Testis (tissue), 2 donors: ENCODE measurements at regions not wholly inside any gene's neighbourhood (a gene's known extent, or its start where the extent isn't known, plus 50 kb on each side); places are given as distances from the start of the nearest gene placed in this dataset.
A peak's percentile ranks its signal among the peaks of the same experiment; 100 is the strongest.

Source experiments
- DNase-seq: peaks from one replicate; pipeline ENCODE4 v3.0.0-alpha.2; 2019
- H3K27ac ChIP-seq, 2 donors: fragments of 200-600 bp; sonication (generic); one replicate each; pipeline ENCODE4 v1.5.1; 2019
- H3K27me3 ChIP-seq: fragments of 200-600 bp; sonication (generic); one replicate; pipeline ENCODE4 v1.5.1; 2019
- H3K36me3 ChIP-seq: fragments of 200-600 bp; sonication (generic); one replicate; pipeline ENCODE4 v1.5.1; 2017; ENCODE audit warnings: low read depth; ENCODE audit errors: missing control alignments
- H3K4me1 ChIP-seq: fragments of 200-600 bp; sonication (generic); one replicate; pipeline ENCODE4 v1.5.1; 2019
- H3K4me3 ChIP-seq, 2 donors: fragments of 200-600 bp; sonication (generic); one replicate each; pipeline ENCODE4 v1.5.1; 2017 to 2019
- H3K9me3 ChIP-seq: fragments of 200-600 bp; sonication (generic); one replicate; pipeline ENCODE4 v1.5.1; 2017
- POLR2A ChIP-seq: fragments of 450-650 bp; IDR thresholded peaks from one replicate; pipeline ENCODE4 v1.6.1; 2017; ENCODE audit warnings: antibody characterized with exemption, mild to moderate bottlenecking, moderate library complexity
- WGBS, 2 donors: methylation state at CpG; one replicate each; pipeline ENCODE4 v1.1.5; 2018; 5-methylcytosine and 5-hydroxymethylcytosine counted together
- intact Hi-C: fragments of 100-400 bp; cut with DNase I; formaldehyde crosslinking; loops from one replicate; pipeline ENCODE4 v1.15.1; 2023; ENCODE audit warnings: low total_unique reads
- TF ChIP-seq, protein P1 (sequence below), 3 experiments: fragments of 450-650 bp in 2 of 3; fragments of 200-600 bp in 1 of 3; sonication (generic) in 1 of 3; IDR thresholded peaks; one replicate each; pipeline ENCODE4 v1.5.1; 2016 to 2019; ENCODE audit warnings: antibody characterized with exemption in 3 of 3, mild to moderate bottlenecking in 2 of 3, moderate library complexity in 1 of 3

DNA sequence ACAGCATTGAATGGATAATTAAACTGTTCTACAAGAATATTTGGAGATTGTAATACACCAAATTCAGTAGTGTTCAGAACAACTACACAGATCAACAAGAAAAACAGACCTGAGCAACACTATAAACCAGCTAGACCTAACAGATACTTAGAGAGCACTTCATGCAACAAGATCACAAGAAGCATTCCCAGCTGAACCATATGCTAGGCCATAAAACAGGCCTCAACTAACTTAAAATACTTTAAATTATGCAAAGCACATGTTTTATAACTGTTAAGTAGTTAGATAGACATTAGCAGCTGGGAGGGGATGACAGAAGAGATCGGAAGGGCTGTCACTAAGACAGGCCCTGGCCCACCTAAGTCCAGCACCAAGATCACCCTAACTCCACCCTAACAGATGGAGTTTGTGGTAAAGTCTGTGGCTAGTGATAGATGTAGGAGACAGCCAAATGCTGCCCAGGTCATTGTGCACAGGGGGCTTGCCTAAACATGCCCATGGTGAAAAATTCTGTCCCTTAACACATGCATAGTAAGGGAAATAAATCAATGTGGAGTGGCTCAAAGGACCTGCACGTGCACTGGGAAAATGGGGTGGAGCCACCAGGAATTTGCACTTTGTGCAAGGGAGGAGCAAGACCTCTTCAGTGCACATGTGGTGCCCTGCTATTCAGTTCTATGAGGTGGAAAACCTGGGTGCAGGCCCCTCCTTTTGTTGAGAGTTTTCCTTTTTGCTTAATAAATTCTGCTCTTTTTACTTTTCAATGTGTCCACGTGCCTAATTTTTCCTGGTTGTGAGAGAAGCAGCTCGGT, 567.8 kb upstream of the NRG3 start:
- no peak overlapping the region for H3K4me3 ChIP-seq
- WGBS, 2 donors: 57 to 63% methylated on average over 4 of the region's 4 CpGs
- intact Hi-C loops: no loop called here
- H3K27ac ChIP-seq: no peak overlapping the region
- DNase-seq: no peak
- H3K4me1 ChIP-seq: no peaks in the 10 kb centered on the region
- no peaks in the 10 kb centered on the region for H3K9me3 ChIP-seq
- no peaks in the 10 kb centered on the region for H3K27me3 ChIP-seq
- TF ChIP-seq, protein P1, sequence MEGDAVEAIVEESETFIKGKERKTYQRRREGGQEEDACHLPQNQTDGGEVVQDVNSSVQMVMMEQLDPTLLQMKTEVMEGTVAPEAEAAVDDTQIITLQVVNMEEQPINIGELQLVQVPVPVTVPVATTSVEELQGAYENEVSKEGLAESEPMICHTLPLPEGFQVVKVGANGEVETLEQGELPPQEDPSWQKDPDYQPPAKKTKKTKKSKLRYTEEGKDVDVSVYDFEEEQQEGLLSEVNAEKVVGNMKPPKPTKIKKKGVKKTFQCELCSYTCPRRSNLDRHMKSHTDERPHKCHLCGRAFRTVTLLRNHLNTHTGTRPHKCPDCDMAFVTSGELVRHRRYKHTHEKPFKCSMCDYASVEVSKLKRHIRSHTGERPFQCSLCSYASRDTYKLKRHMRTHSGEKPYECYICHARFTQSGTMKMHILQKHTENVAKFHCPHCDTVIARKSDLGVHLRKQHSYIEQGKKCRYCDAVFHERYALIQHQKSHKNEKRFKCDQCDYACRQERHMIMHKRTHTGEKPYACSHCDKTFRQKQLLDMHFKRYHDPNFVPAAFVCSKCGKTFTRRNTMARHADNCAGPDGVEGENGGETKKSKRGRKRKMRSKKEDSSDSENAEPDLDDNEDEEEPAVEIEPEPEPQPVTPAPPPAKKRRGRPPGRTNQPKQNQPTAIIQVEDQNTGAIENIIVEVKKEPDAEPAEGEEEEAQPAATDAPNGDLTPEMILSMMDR (IDR thresholded peaks at IDR 0.05): no peak
- TF ChIP-seq POLR2A: no peak
- no peaks in the 10 kb centered on the region for H3K36me3 ChIP-seq

DNA sequence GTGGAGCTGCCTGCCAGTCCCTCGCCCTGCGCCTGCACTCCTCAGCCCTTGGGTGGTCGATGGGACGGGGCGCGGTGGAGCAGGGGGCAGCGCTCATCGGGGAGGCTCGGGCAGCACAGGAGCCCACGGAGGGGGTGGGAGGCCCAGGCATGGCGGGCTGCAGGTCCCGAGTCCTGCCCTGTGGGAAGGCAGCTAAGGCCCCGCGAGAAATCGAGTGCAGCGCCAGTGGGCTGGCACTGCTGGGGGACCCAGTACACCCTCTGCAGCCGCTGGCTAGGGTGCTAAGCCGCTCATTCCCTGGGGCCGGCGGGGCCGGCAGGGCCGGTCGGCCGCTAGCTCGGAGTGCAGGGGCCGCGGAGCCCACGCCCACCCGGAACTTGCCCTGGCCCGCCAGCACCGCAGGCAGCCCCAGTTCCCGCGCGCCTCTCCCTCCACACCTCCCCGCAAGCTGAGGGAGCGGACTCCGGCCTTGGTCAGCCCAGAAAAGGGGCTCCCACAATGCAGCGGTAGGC, 565.9 kb upstream of the NRG3 start:
- H3K4me3 ChIP-seq: peak overlapping the region; percentile 44 to 47
- no peaks in the 10 kb centered on the region for H3K36me3 ChIP-seq
- no peak for DNase-seq
- no peak for TF ChIP-seq POLR2A
- TF ChIP-seq, protein P1 (IDR thresholded peaks at IDR 0.05): no peak
- H3K27ac ChIP-seq: peak overlapping the region in 1 of 2 donors; percentile 31
- H3K9me3 ChIP-seq: no peaks in the 10 kb centered on the region
- H3K27me3 ChIP-seq: no peaks in the 10 kb centered on the region
- intact Hi-C loops: no loop called here
- H3K4me1 ChIP-seq: no peaks in the 10 kb centered on the region
- 54 to 79% methylated on average over 12 to 30 of the region's 38 CpGs for WGBS, 2 donors

DNA sequence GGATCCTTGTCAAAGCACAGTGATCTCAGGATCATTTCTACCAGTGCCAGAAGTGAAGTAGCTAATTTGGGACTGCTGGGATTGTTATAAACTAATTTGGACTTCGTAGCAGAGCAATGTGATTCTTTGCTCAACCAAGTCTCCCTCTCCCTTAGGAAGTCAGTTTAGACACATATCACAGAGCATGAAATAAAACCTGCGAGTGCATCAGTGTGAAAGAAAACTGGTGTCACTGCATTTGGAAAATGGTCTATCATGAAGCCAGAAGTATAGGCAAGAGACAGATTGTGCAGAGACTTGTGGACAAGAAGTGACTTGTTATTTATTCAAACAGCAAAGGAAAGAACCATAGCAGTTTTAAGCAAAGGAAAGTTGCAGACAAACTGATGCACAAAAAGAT, 560.5 kb upstream of the NRG3 start:
- 70 to 77% methylated on average over 2 of the region's 2 CpGs for WGBS, 2 donors
- intact Hi-C loops: no loop called here
- no peaks in the 10 kb centered on the region for H3K9me3 ChIP-seq
- no peak for DNase-seq
- TF ChIP-seq POLR2A: no peak
- TF ChIP-seq, protein P1 (IDR thresholded peaks at IDR 0.05): no peak
- H3K27ac ChIP-seq: no peak overlapping the region
- no peaks in the 10 kb centered on the region for H3K4me1 ChIP-seq
- H3K27me3 ChIP-seq: no peaks in the 10 kb centered on the region
- H3K4me3 ChIP-seq: no peak overlapping the region
- no peaks in the 10 kb centered on the region for H3K36me3 ChIP-seq

DNA sequence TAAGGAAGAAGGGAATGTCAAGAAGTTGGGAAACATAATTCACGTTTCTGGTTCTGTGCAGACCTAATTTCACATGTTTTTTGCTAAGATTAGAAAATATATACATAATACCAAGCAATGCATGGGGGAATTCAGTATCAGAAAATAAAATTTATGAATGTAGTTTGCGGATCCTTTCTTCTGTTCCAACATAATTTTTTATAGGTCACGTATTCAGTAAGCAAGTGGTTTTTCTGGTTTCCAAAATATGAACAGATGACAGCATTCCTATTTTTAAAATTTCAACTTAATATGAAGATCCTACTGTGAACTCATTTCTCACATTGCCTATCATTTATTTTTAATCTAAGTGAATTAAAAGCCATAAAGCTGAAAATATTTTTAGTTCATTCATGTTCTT, 560.0 kb upstream of the NRG3 start:
- 87 to 91% methylated on average over 3 of the region's 3 CpGs for WGBS, 2 donors
- no peak for DNase-seq
- Histone ChIP-seq H3K4me1 (no peaks in the 10 kb centered on the region), H3K36me3 (no peaks in the 10 kb centered on the region), H3K4me3 (no peak overlapping the region), H3K9me3 (no peaks in the 10 kb centered on the region), H3K27ac (no peak overlapping the region), H3K27me3 (no peaks in the 10 kb centered on the region)
- intact Hi-C loops: no loop called here
- no peak for TF ChIP-seq POLR2A
- TF ChIP-seq, protein P1 (IDR thresholded peaks at IDR 0.05): no peak

DNA sequence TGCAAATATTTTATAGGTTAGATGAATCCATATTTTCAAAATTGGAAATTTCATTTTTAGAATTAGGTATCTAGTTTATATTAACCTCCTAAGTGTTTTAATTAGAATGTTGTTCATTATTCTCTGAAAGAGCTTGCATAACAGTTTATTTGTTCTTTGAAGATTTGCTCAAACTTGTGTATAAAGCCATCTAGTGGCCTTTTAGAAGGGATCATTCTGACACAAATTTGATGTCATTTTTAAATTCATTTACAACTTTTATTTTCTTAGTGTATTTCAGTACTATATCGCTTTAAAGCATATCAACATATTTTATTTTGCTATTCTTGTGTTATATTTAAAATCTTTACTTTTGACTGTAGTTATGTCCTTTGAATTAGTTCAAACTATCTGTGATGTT, 527.0 kb upstream of the NRG3 start:
- Histone ChIP-seq H3K4me3 (no peak overlapping the region), H3K9me3 (no peaks in the 10 kb centered on the region), H3K27me3 (no peaks in the 10 kb centered on the region), H3K36me3 (no peaks in the 10 kb centered on the region), H3K27ac (no peak overlapping the region), H3K4me1 (no peaks in the 10 kb centered on the region)
- DNase-seq: no peak
- WGBS, 2 donors: 95 to 98% methylated on average over 1 of the region's 1 CpG
- no peak for TF ChIP-seq POLR2A
- TF ChIP-seq, protein P1 (IDR thresholded peaks at IDR 0.05): no peak
- intact Hi-C loops: no loop called here
